Mesothelial cell of epicardium (in vitro differentiated cells): ENCODE measurements at regions not wholly inside any gene's neighbourhood (a gene's known extent, or its start where the extent isn't known, plus 50 kb on each side); places are given as distances from the start of the nearest gene placed in this dataset.

Experiments used
- DNase-seq, 2 experiments: peaks; one replicate each; pipeline ENCODE4 v3.0.0; 2021; ENCODE audit warnings: low spot score in 2 of 2; ENCODE audit not compliant: unreplicated experiment in 2 of 2
- H3K27ac Mint-ChIP-seq: 2 replicates; pipeline ENCODE4 v1.8.0; 2021; ENCODE audit warnings: mixed read lengths
- H3K27me3 Mint-ChIP-seq: 2 replicates; pipeline ENCODE4 v1.8.0; 2021; ENCODE audit warnings: low read depth, mixed read lengths
- H3K36me3 Mint-ChIP-seq: 2 replicates; pipeline ENCODE4 v1.8.0; 2021; ENCODE audit warnings: mixed read lengths
- H3K4me1 Mint-ChIP-seq: 2 replicates; pipeline ENCODE4 v1.8.0; 2021; ENCODE audit warnings: mixed read lengths
- H3K4me3 Mint-ChIP-seq: 2 replicates; pipeline ENCODE4 v1.8.0; 2021; ENCODE audit warnings: mild to moderate bottlenecking, moderate library complexity, mixed read lengths
- H3K9me3 Mint-ChIP-seq: 2 replicates; pipeline ENCODE4 v1.8.0; 2021; ENCODE audit warnings: mixed read lengths
- CTCF ChIP-seq: fragments of 200-600 bp; sonication (generic); IDR thresholded peaks from one replicate; pipeline ENCODE4 v1.5.0; 2021; ENCODE audit warnings: antibody characterized with exemption; ENCODE audit not compliant: unreplicated experiment

- H3K36me3 Mint-ChIP-seq: peaks cover 1% of the 10 kb centered on the region
Observed at GRCh38 chr2:52895726-52896340, 871.8 kb upstream of the CHAC2 start.

GRCh38 chr2:52886556-52886955 is 881.0 kb upstream of the CHAC2 start:
- Mint-ChIP-seq H3K27me3 (no peaks in the 10 kb centered on the region), H3K4me1 (no peaks in the 10 kb centered on the region), H3K27ac (no peak overlapping the region), H3K36me3 (no peaks in the 10 kb centered on the region), H3K9me3 (peaks cover 7% of the 10 kb centered on the region), H3K4me3 (no peak overlapping the region)
- no peak for DNase-seq
- TF ChIP-seq CTCF: no peak

More at GRCh38 chr2:52895726-52896340, 871.8 kb upstream of the CHAC2 start:
- Mint-ChIP-seq H3K27me3 (no peaks in the 10 kb centered on the region), H3K4me1 (no peaks in the 10 kb centered on the region), H3K4me3 (no peak overlapping the region), H3K9me3 (peaks cover 56% of the 10 kb centered on the region), H3K27ac (no peak overlapping the region)
- no peak for DNase-seq
- TF ChIP-seq CTCF: no peak

GRCh38 chr2:52884761-52885352 is 882.7 kb upstream of the CHAC2 start:
- no peaks in the 10 kb centered on the region for H3K36me3 Mint-ChIP-seq
- no peak for DNase-seq
- H3K4me3 Mint-ChIP-seq: no peak overlapping the region
- no peak for TF ChIP-seq CTCF
- no peaks in the 10 kb centered on the region for H3K4me1 Mint-ChIP-seq
- H3K27ac Mint-ChIP-seq: no peak overlapping the region
- no peaks in the 10 kb centered on the region for H3K9me3 Mint-ChIP-seq
- H3K27me3 Mint-ChIP-seq: no peaks in the 10 kb centered on the region

- no peak for DNase-seq
- no peaks in the 10 kb centered on the region for H3K27me3 Mint-ChIP-seq
- H3K4me1 Mint-ChIP-seq: no peaks in the 10 kb centered on the region
- no peak overlapping the region for H3K4me3 Mint-ChIP-seq
- no peaks in the 10 kb centered on the region for H3K9me3 Mint-ChIP-seq
- H3K36me3 Mint-ChIP-seq: no peaks in the 10 kb centered on the region
- TF ChIP-seq CTCF: no peak
- H3K27ac Mint-ChIP-seq: no peak overlapping the region
Observed at GRCh38 chr2:52882974-52883373, 884.6 kb upstream of the CHAC2 start.

GRCh38 chr2:52881606-52882005 is 886.0 kb upstream of the CHAC2 start:
- Mint-ChIP-seq H3K9me3 (no peaks in the 10 kb centered on the region), H3K4me3 (no peak overlapping the region), H3K27me3 (peaks cover 1% of the 10 kb centered on the region), H3K36me3 (no peaks in the 10 kb centered on the region), H3K27ac (no peak overlapping the region), H3K4me1 (no peaks in the 10 kb centered on the region)
- TF ChIP-seq CTCF: no peak
- no peak for DNase-seq
